ENCODE measurements at regions not wholly inside any gene's neighbourhood (a gene's known extent, or its start where the extent isn't known, plus 50 kb on each side); places are given as distances from the start of the nearest gene placed in this dataset.

GRCh38 chr1:221824909-221825308 is 83.0 kb upstream of the DUSP10 start:
- no peak for DNase-seq (ENCODE audit: extremely low spot score, unreplicated experiment)
- Mint-ChIP-seq H3K4me1 (ENCODE audit: unreplicated experiment) (no peaks in the 10 kb centered on the region), H3K27me3 (peaks cover 34% of the 10 kb centered on the region), H3K27ac (no peak overlapping the region), H3K9me3 (no peaks in the 10 kb centered on the region), H3K36me3 (no peaks in the 10 kb centered on the region), H3K4me3 (no peak overlapping the region)
- TF ChIP-seq CTCF (conservative IDR thresholded peaks at IDR 0.05): no peak

GRCh38 chr1:221824025-221824424 is 82.1 kb upstream of the DUSP10 start:
- Mint-ChIP-seq H3K27me3 (peaks cover 34% of the 10 kb centered on the region), H3K9me3 (no peaks in the 10 kb centered on the region), H3K27ac (no peak overlapping the region), H3K36me3 (no peaks in the 10 kb centered on the region), H3K4me1 (ENCODE audit: unreplicated experiment) (no peaks in the 10 kb centered on the region), H3K4me3 (no peak overlapping the region)
- no peak for DNase-seq (ENCODE audit: extremely low spot score, unreplicated experiment)
- TF ChIP-seq CTCF (conservative IDR thresholded peaks at IDR 0.05): no peak

DNA sequence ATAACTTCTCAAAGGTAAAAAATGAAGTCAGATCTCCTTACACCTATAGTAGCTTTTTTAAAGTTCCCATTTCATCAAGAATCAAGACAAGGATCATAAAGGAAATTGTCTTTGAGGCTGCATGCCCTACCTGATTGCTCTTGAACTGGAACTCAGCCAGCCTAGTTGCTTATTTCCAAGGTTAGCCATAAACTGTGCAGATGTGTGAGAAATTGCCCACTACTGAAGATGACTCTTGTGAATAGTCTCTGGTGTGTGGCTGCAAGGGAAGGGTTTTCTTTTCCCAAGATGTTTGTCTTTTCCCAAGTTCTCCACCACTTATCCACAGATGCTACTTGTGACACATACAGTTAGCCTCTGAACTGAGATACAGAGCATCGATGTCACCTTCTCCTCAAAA is 81.7 kb upstream of the DUSP10 start:
- no peaks in the 10 kb centered on the region for H3K9me3 Mint-ChIP-seq
- no peak overlapping the region for H3K27ac Mint-ChIP-seq

DNA sequence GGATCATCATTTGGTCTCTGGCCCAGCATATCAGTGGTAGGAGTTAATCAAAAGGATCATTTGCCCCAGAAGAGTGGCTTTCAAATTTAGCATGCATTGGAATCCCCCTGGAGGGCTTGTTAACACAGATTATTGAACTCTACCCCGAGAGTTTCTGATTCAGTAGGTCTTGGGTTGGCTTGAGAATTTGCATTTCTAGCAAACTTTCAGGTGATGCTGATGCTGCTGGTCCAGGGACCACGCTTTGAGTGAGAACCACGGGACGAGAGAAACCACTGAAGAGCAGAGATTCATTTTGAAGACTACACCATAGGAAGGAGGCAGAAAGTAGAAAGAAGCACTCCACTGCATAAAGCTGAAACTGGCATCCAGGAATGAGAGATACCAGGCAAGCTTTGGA is 81.3 kb upstream of the DUSP10 start:
- Mint-ChIP-seq H3K27me3 (peaks cover 31% of the 10 kb centered on the region), H3K9me3 (no peaks in the 10 kb centered on the region), H3K27ac (no peak overlapping the region), H3K36me3 (no peaks in the 10 kb centered on the region), H3K4me1 (ENCODE audit: unreplicated experiment) (no peaks in the 10 kb centered on the region), H3K4me3 (no peak overlapping the region)
- DNase-seq (ENCODE audit: extremely low spot score, unreplicated experiment): no peak
- TF ChIP-seq CTCF (conservative IDR thresholded peaks at IDR 0.05): no peak

More for the DNA sequence above, 81.7 kb upstream of the DUSP10 start:
- Mint-ChIP-seq H3K36me3 (no peaks in the 10 kb centered on the region), H3K27me3 (peaks cover 33% of the 10 kb centered on the region), H3K4me1 (ENCODE audit: unreplicated experiment) (no peaks in the 10 kb centered on the region), H3K4me3 (no peak overlapping the region)
- TF ChIP-seq CTCF (conservative IDR thresholded peaks at IDR 0.05): no peak
- no peak for DNase-seq (ENCODE audit: extremely low spot score, unreplicated experiment)

DNA sequence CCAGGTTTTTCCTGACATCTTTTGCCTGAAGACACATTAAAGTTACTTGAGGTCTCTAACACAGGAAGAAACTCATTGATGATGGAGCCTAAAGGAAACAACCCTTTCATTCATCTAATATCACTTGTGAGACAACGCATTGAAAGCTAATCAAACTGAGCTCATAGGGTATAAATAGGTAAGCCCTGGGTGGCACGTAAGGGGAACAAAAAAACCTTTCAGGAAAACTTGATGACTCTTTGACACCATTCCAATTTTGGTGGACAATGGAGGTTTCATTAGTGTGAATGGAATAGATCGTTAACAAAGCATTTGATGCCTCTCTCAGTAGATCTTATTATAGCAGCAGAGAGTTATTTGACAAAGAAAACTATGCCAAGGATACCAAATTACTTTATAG is 80.7 kb upstream of the DUSP10 start:
- Mint-ChIP-seq H3K36me3 (no peaks in the 10 kb centered on the region), H3K4me1 (ENCODE audit: unreplicated experiment) (no peaks in the 10 kb centered on the region), H3K4me3 (no peak overlapping the region), H3K27ac (no peak overlapping the region), H3K27me3 (peaks cover 31% of the 10 kb centered on the region), H3K9me3 (peaks cover 4% of the 10 kb centered on the region)
- DNase-seq (ENCODE audit: extremely low spot score, unreplicated experiment): no peak
- TF ChIP-seq CTCF (conservative IDR thresholded peaks at IDR 0.05): no peak

DNA sequence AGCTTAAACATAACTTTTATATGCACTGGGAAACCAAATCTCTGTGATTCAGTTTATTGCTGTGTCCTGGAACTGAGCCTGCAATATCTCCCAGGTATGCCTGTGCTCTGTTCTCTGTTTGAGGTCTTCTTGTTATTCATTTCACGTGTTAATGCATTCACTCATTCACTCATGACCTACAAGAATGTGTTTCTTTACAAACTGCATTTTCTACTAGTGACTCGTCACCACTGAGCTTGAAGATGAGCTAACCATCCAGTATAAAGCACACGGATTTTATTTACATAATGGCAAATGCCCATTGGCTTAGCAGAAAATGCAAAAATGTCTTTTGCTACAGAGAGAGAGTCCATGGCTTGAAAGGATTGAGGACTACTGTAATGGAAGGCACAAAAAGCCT is 75.0 kb upstream of the DUSP10 start:
- H3K27ac Mint-ChIP-seq: no peak overlapping the region
- H3K27me3 Mint-ChIP-seq: peaks cover 10% of the 10 kb centered on the region
- TF ChIP-seq CTCF (conservative IDR thresholded peaks at IDR 0.05): no peak
- H3K4me3 Mint-ChIP-seq: no peak overlapping the region
- H3K36me3 Mint-ChIP-seq: no peaks in the 10 kb centered on the region
- peaks cover 6% of the 10 kb centered on the region for H3K9me3 Mint-ChIP-seq
- no peak for DNase-seq (ENCODE audit: extremely low spot score, unreplicated experiment)
- no peaks in the 10 kb centered on the region for H3K4me1 Mint-ChIP-seq (ENCODE audit: unreplicated experiment)
